Anterior cingulate cortex (tissue), 58 donors: ENCODE measurements at regions not wholly inside any gene's neighbourhood (a gene's known extent, or its start where the extent isn't known, plus 50 kb on each side); places are given as distances from the start of the nearest gene placed in this dataset.
"Not testable (repeated sequence)": the region's sequence is repeated elsewhere in the genome, so short reads cannot be mapped to it uniquely, and the experiment has no call there.

Source experiments
- DNase-seq, 58 donors: peaks; one replicate each; lab custom pipeline; 2025; lab: John Stamatoyannopoulos, UW

- DNase-seq, result no peak
Measured at GRCh38 chr2:210730672-210731071, 174.3 kb downstream of the CPS1 start.

GRCh38 chr2:210746826-210747225 lies 190.4 kb downstream of the CPS1 start:
- DNase-seq, result not testable (repeated sequence)

- DNase-seq, result no peak
Measured at GRCh38 chr2:210752532-210752931, 196.1 kb downstream of the CPS1 start.

- no peak for DNase-seq
Measured at GRCh38 chr2:210753386-210753785, 197.0 kb downstream of the CPS1 start.

GRCh38 chr2:210756855-210757254 lies 200.5 kb downstream of the CPS1 start:
- no peak for DNase-seq

- DNase-seq, result no peak
Measured at GRCh38 chr2:210762604-210763588, 206.5 kb downstream of the CPS1 start.

- DNase-seq, result no peak
Measured at GRCh38 chr2:210768329-210768910, 212.0 kb downstream of the CPS1 start.

GRCh38 chr2:210776756-210777155 lies 220.4 kb downstream of the CPS1 start:
- DNase-seq, result no peak

- no peak for DNase-seq
Measured at GRCh38 chr2:210782222-210782621, 225.8 kb downstream of the CPS1 start.

GRCh38 chr2:210787831-210788230 lies 231.4 kb downstream of the CPS1 start:
- DNase-seq, result not testable (repeated sequence)

- no peak for DNase-seq
Measured at GRCh38 chr2:210792000-210792399, 235.6 kb downstream of the CPS1 start.

GRCh38 chr2:210795506-210795905 lies 239.1 kb downstream of the CPS1 start:
- peak in 1 of 58 donors; percentile 3 for DNase-seq

GRCh38 chr2:210798180-210798579 lies 241.8 kb downstream of the CPS1 start:
- DNase-seq, result no peak

GRCh38 chr2:210814251-210815025 lies 258.0 kb downstream of the CPS1 start:
- DNase-seq, result no peak

GRCh38 chr2:210816769-210817168 lies 260.4 kb downstream of the CPS1 start:
- DNase-seq, result no peak

GRCh38 chr2:210818473-210818872 lies 262.1 kb downstream of the CPS1 start:
- no peak for DNase-seq

GRCh38 chr2:210833403-210833802 lies 277.0 kb downstream of the CPS1 start:
- DNase-seq, result no peak

GRCh38 chr2:210839034-210839433 lies 282.6 kb downstream of the CPS1 start:
- no peak for DNase-seq

GRCh38 chr2:210839450-210839849 lies 283.1 kb downstream of the CPS1 start:
- no peak for DNase-seq

- no peak for DNase-seq
Measured at GRCh38 chr2:210842896-210843295, 286.5 kb downstream of the CPS1 start.

GRCh38 chr2:210844016-210844415 lies 287.6 kb downstream of the CPS1 start:
- no peak for DNase-seq
